Spleen (tissue), 11 donors: ENCODE measurements at regions not wholly inside any gene's neighbourhood (a gene's known extent, or its start where the extent isn't known, plus 50 kb on each side); places are given as distances from the start of the nearest gene placed in this dataset.
"Not testable (repeated sequence)": the region's sequence is repeated elsewhere in the genome, so short reads cannot be mapped to it uniquely, and the experiment has no call there.

ENCODE experiments used
- DNase-seq: peaks from one replicate; pipeline ENCODE4 v3.0.0-alpha.2; 2020
- H3K27ac ChIP-seq, 8 donors: fragments of 200-600 bp; sonication (generic) in 7 of 8; 1 replicate in 4 of 8; 2 replicates in 4 of 8; pipeline versions ENCODE4 v1.5.0 to v1.8.0; 2016 to 2021; ENCODE audit warnings: inconsistent platforms in 4 of 8, mild to moderate bottlenecking in 4 of 8, moderate library complexity in 1 of 8
- H3K27me3 ChIP-seq, 7 donors: fragments of 200-600 bp; sonication (generic) in 6 of 7; replicated peaks in 1 of 7; 1 replicate in 4 of 7; 2 replicates in 3 of 7; pipeline versions ENCODE4 v1.5.0 to v1.8.0; 2016 to 2021; ENCODE audit warnings: inconsistent platforms in 3 of 7, mild to moderate bottlenecking in 1 of 7
- H3K36me3 ChIP-seq, 6 donors: fragments of 200-600 bp; sonication (generic) in 5 of 6; 1 replicate in 4 of 6; 2 replicates in 2 of 6; pipeline versions ENCODE4 v1.5.0 to v1.8.0; 2016 to 2021; ENCODE audit warnings: inconsistent platforms in 2 of 6
- H3K4me1 ChIP-seq, 6 donors: fragments of 200-600 bp; sonication (generic) in 5 of 6; 1 replicate in 3 of 6; 2 replicates in 3 of 6; pipeline versions ENCODE4 v1.5.0 to v1.8.0; 2016 to 2021; ENCODE audit warnings: inconsistent platforms in 3 of 6
- H3K4me3 ChIP-seq, 8 donors: fragments of 200-600 bp; sonication (generic) in 7 of 8; 1 replicate in 4 of 8; 2 replicates in 4 of 8; pipeline versions ENCODE4 v1.5.0 to v1.8.0; 2016 to 2021; ENCODE audit warnings: inconsistent platforms in 4 of 8, mild to moderate bottlenecking in 4 of 8, moderate library complexity in 2 of 8
- H3K9me3 ChIP-seq, 8 donors: fragments of 200-600 bp; sonication (generic) in 7 of 8; 1 replicate in 4 of 8; 2 replicates in 4 of 8; pipeline versions ENCODE4 v1.5.0 to v1.8.0; 2016 to 2021; ENCODE audit warnings: inconsistent platforms in 4 of 8
- CTCF ChIP-seq, 11 experiments: fragments of 200-600 bp in 7 of 11; fragments of 450-650 bp in 4 of 11; sonication (generic) in 4 of 11; IDR thresholded peaks in 8 of 11; conservative IDR thresholded peaks in 3 of 11; 1 replicate in 7 of 11; 2 replicates in 4 of 11; pipeline versions ENCODE4 v1.4.0 to v1.8.0; 2016 to 2021; ENCODE audit warnings: antibody characterized with exemption in 11 of 11, inconsistent platforms in 4 of 11, mild to moderate bottlenecking in 1 of 11
- POLR2A ChIP-seq, 3 donors: fragments of 450-650 bp; IDR thresholded peaks; one replicate each; pipeline ENCODE4 v1.5.1; 2017; ENCODE audit warnings: antibody characterized with exemption in 3 of 3, mild to moderate bottlenecking in 1 of 3
- POLR2AphosphoS5 ChIP-seq, 3 donors: sonication (generic); formaldehyde crosslinking; IDR thresholded peaks; one replicate each; pipeline ENCODE4 v1.5.1; 2017; ENCODE audit warnings: antibody characterized with exemption in 3 of 3
- WGBS, 5 donors: extraction: QIAGEN DNeasy Blood & Tissue Kit in 3 of 5; methylation state at CpG; one replicate each; pipeline versions ENCODE4 v1.1.5 to v1.1.7; 2013 to 2018; 5-methylcytosine and 5-hydroxymethylcytosine counted together
- intact Hi-C: fragments of 100-400 bp; cut with DNase I; formaldehyde crosslinking; loops from one replicate; pipeline ENCODE4 v1.15.0; 2023; ENCODE audit warnings: low total_unique reads
- donor health status: healthy with polysubstance abuse.
- donor health status: DM: no; HTN: no; CAD: no; lungs with moderate emphysema.
- donor health status: DM: no; HTN: no; CAD: no.
- donor health status: Bipolar disorder and iron deficiency.
- donor health status: healthy.
- donor health status: DM: no; HTN: no; CAD: no.
- donor health status: DM: yes; HTN: yes; CAD: no.

GRCh38 chr5:53302529-53302928, 177.9 kb upstream of the FST start:
- 59 to 83% (median 65%) methylated on average over 1 of the region's 1 CpG for WGBS, 5 donors
- no peaks in the 10 kb centered on the region for H3K4me1 ChIP-seq
- H3K9me3 ChIP-seq, result peaks cover 0 to 17% (median 4%) of the 10 kb centered on the region in 8 donors
- TF ChIP-seq CTCF (IDR thresholded peaks at IDR 0.05 in 8 of 11, conservative IDR thresholded peaks at IDR 0.05 in 3 of 11) (no peak), POLR2A (IDR thresholded peaks at IDR 0.05) (no peak), POLR2AphosphoS5 (IDR thresholded peaks at IDR 0.05) (no peak)
- DNase-seq, result no peak
- H3K27me3 ChIP-seq, result no peaks in the 10 kb centered on the region
- no peaks in the 10 kb centered on the region for H3K36me3 ChIP-seq
- H3K27ac ChIP-seq, result no peak overlapping the region
- no peak overlapping the region for H3K4me3 ChIP-seq
- intact Hi-C loops, result no loop called here

GRCh38 chr5:53303105-53303504, 177.3 kb upstream of the FST start:
- H3K27ac ChIP-seq, result no peak overlapping the region
- 0 to 26% (median 12%) methylated on average over 1 of the region's 1 CpG for WGBS, 5 donors
- peaks cover 0 to 23% (median 6%) of the 10 kb centered on the region in 8 donors for H3K9me3 ChIP-seq

GRCh38 chr5:53305316-53305715, 175.1 kb upstream of the FST start:
- H3K27ac ChIP-seq, H3K4me1 ChIP-seq, H3K27me3 ChIP-seq, H3K4me3 ChIP-seq, intact Hi-C loops, H3K36me3 ChIP-seq, DNase-seq: not testable (repeated sequence)
- peaks cover 0 to 37% (median 9%) of the 10 kb centered on the region in 8 donors for H3K9me3 ChIP-seq
- WGBS, 5 donors, result 76 to 93% (median 83%) methylated on average over 1 of the region's 1 CpG

More at GRCh38 chr5:53303105-53303504, 177.3 kb upstream of the FST start:
- no peak for TF ChIP-seq CTCF (IDR thresholded peaks at IDR 0.05 in 8 of 11, conservative IDR thresholded peaks at IDR 0.05 in 3 of 11)
- TF ChIP-seq POLR2A (IDR thresholded peaks at IDR 0.05), result no peak
- TF ChIP-seq POLR2AphosphoS5 (IDR thresholded peaks at IDR 0.05), result no peak
- Histone ChIP-seq H3K36me3 (no peaks in the 10 kb centered on the region), H3K4me3 (no peak overlapping the region), H3K4me1 (no peaks in the 10 kb centered on the region), H3K27me3 (no peaks in the 10 kb centered on the region)
- no peak for DNase-seq
- intact Hi-C loops, result no loop called here

GRCh38 chr5:53309653-53310052, 170.8 kb upstream of the FST start:
- no peak for TF ChIP-seq POLR2A (IDR thresholded peaks at IDR 0.05)
- DNase-seq, result no peak
- intact Hi-C loops, result no loop called here
- Histone ChIP-seq H3K27me3 (no peaks in the 10 kb centered on the region), H3K4me3 (no peak overlapping the region), H3K4me1 (no peaks in the 10 kb centered on the region), H3K9me3 (peaks cover 0 to 41% (median 9%) of the 10 kb centered on the region in 8 donors), H3K27ac (no peak overlapping the region), H3K36me3 (no peaks in the 10 kb centered on the region)
- 69 to 86% (median 78%) methylated on average over 2 of the region's 2 CpGs for WGBS, 5 donors

- TF ChIP-seq POLR2A (IDR thresholded peaks at IDR 0.05), result no peak
- TF ChIP-seq POLR2AphosphoS5 (IDR thresholded peaks at IDR 0.05), result no peak
- TF ChIP-seq CTCF (IDR thresholded peaks at IDR 0.05 in 8 of 11, conservative IDR thresholded peaks at IDR 0.05 in 3 of 11), result no peak
- H3K9me3 ChIP-seq, result peaks cover 0 to 48% (median 16%) of the 10 kb centered on the region in 8 donors
- intact Hi-C loops, result no loop called here
- H3K4me1 ChIP-seq, result no peaks in the 10 kb centered on the region
- no peak overlapping the region for H3K27ac ChIP-seq
- no peaks in the 10 kb centered on the region for H3K36me3 ChIP-seq
- H3K27me3 ChIP-seq, result no peaks in the 10 kb centered on the region
- H3K4me3 ChIP-seq, result no peak overlapping the region
- no peak for DNase-seq
- 85 to 93% (median 91%) methylated on average over 2 of the region's 2 CpGs for WGBS, 5 donors
Observed at GRCh38 chr5:53311681-53312080, 168.7 kb upstream of the FST start.
